ENCODE measurements at regions not wholly inside any gene's neighbourhood (a gene's known extent, or its start where the extent isn't known, plus 50 kb on each side); places are given as distances from the start of the nearest gene placed in this dataset.

DNA sequence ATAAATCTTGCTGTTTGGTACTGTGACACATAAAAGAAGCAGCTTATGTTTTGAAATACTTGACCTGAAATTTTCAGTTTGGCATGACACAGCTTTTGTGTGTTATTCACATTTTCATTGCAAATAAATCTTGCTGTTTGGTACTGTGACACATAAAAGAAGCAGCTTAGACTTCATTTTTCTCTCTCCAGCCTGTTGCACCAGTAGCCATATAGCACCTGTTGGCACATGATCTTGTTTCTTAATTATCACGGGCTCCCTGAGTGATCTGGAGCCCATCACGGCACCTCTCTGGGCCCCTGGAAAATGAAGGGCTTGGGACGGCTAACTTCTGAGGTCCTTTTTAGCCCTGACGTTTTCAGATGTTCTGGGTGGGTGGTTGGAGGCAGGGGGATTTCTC is 77.4 kb upstream of the SLCO3A1 start:
- DNase-seq, result no peak
- H3K27me3 Mint-ChIP-seq (ENCODE audit: low read depth, poor library complexity), result peaks cover 22% of the 10 kb centered on the region
- no peaks in the 10 kb centered on the region for H3K9me3 Mint-ChIP-seq
- H3K27ac Mint-ChIP-seq, result no peak overlapping the region
- no peaks in the 10 kb centered on the region for H3K36me3 Mint-ChIP-seq (ENCODE audit: low read depth)
- no peak overlapping the region for H3K4me3 Mint-ChIP-seq
- peaks cover 4% of the 10 kb centered on the region for H3K4me1 Mint-ChIP-seq
- TF ChIP-seq, protein P1, sequence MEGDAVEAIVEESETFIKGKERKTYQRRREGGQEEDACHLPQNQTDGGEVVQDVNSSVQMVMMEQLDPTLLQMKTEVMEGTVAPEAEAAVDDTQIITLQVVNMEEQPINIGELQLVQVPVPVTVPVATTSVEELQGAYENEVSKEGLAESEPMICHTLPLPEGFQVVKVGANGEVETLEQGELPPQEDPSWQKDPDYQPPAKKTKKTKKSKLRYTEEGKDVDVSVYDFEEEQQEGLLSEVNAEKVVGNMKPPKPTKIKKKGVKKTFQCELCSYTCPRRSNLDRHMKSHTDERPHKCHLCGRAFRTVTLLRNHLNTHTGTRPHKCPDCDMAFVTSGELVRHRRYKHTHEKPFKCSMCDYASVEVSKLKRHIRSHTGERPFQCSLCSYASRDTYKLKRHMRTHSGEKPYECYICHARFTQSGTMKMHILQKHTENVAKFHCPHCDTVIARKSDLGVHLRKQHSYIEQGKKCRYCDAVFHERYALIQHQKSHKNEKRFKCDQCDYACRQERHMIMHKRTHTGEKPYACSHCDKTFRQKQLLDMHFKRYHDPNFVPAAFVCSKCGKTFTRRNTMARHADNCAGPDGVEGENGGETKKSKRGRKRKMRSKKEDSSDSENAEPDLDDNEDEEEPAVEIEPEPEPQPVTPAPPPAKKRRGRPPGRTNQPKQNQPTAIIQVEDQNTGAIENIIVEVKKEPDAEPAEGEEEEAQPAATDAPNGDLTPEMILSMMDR (IDR thresholded peaks at IDR 0.05), result no peak

DNA sequence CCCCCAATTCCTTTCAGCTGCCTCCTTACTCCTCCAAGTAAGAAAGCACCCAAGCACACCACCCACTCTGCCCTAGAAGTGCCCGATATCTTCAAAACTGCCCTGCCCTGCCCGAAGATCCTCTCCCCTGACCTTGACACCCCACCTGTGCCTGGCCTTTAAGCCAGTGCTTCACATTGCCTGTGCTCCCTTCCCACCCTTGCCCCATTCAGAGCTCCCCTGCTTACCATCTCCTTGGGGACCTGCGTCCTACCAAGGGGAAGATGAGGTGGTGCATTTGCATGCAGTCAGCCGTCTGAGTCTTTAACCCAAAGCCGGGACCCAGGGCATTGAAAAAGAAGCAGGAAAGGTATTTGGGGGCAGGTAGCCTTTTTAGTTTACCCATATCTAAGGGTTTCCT is 73.5 kb upstream of the SLCO3A1 start:
- DNase-seq, result no peak
- no peak overlapping the region for H3K4me3 Mint-ChIP-seq
- H3K27me3 Mint-ChIP-seq (ENCODE audit: low read depth, poor library complexity), result peaks cover 31% of the 10 kb centered on the region
- TF ChIP-seq, protein P1 (IDR thresholded peaks at IDR 0.05), result no peak
- H3K9me3 Mint-ChIP-seq, result no peaks in the 10 kb centered on the region
- H3K36me3 Mint-ChIP-seq (ENCODE audit: low read depth), result no peaks in the 10 kb centered on the region
- H3K27ac Mint-ChIP-seq, result no peak overlapping the region
- peaks cover 4% of the 10 kb centered on the region for H3K4me1 Mint-ChIP-seq

DNA sequence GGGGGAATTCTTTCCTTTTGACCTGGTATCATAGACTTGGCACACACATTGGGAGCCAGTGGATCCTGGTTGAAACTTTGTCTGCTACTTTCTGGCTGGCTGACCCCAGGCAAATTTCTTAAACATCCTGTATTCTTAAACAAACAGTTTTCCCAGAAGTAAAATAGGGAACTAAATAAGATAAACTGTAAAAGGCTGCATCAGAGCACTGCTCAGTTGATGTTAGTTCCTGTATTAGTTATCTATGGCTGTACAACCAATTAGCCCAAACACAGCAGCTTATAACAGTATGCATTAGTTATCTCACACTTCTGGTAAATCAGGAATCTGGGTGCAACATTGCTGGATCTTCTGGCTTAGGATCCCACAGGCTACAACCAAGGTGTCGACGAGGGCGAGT is 73.1 kb upstream of the SLCO3A1 start:
- Mint-ChIP-seq H3K36me3 (ENCODE audit: low read depth) (no peaks in the 10 kb centered on the region), H3K4me1 (peaks cover 4% of the 10 kb centered on the region), H3K4me3 (no peak overlapping the region), H3K27me3 (ENCODE audit: low read depth, poor library complexity) (peaks cover 32% of the 10 kb centered on the region), H3K9me3 (no peaks in the 10 kb centered on the region), H3K27ac (no peak overlapping the region)
- DNase-seq, result no peak
- TF ChIP-seq, protein P1 (IDR thresholded peaks at IDR 0.05), result no peak

DNA sequence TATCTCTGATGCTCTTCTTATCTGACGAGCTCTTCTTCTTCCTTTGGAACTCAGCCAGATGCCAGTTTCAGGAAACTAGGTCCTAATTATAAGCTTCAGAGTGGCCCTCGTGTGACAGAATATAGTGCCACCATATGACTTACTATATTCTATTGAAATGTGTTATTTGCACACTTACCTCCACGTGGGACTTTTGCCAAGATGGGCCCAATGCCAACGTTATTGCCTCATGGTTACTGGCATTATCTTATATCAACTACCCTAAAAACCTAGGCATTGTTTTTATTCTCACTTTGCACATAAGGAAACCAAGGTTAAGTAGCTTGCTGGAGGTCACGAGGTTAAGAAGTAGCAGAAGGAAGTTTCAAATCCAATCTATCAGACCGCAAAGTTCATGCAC is 71.3 kb upstream of the SLCO3A1 start:
- peaks cover 4% of the 10 kb centered on the region for H3K4me1 Mint-ChIP-seq
- TF ChIP-seq, protein P1 (IDR thresholded peaks at IDR 0.05), result no peak
- peaks cover 27% of the 10 kb centered on the region for H3K27me3 Mint-ChIP-seq (ENCODE audit: low read depth, poor library complexity)
- no peak overlapping the region for H3K27ac Mint-ChIP-seq
- no peaks in the 10 kb centered on the region for H3K9me3 Mint-ChIP-seq
- no peak for DNase-seq
- no peak overlapping the region for H3K4me3 Mint-ChIP-seq
- H3K36me3 Mint-ChIP-seq (ENCODE audit: low read depth), result no peaks in the 10 kb centered on the region

DNA sequence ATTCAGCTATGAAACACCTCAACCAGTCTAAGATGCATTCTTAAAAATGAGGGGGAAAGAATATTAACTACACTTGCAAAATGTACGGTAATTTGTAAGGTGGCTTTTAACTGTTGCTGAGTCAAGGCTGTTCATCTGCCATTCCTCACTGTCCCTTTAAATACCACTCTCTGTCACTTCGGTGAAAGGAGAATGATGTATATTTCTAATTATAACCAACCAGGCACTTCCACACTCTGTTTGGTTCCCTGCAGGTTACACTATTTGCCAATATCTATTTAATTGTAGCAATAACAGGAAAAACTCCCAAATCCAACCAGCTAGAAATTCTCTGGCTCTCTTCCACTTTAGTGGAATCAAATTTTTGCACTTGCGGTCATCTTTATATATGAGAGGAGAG is 70.5 kb upstream of the SLCO3A1 start:
- Mint-ChIP-seq H3K9me3 (no peaks in the 10 kb centered on the region), H3K27ac (no peak overlapping the region), H3K4me3 (no peak overlapping the region), H3K4me1 (peaks cover 4% of the 10 kb centered on the region), H3K27me3 (ENCODE audit: low read depth, poor library complexity) (peaks cover 21% of the 10 kb centered on the region), H3K36me3 (ENCODE audit: low read depth) (no peaks in the 10 kb centered on the region)
- TF ChIP-seq, protein P1 (IDR thresholded peaks at IDR 0.05), result no peak
- DNase-seq, result no peak

DNA sequence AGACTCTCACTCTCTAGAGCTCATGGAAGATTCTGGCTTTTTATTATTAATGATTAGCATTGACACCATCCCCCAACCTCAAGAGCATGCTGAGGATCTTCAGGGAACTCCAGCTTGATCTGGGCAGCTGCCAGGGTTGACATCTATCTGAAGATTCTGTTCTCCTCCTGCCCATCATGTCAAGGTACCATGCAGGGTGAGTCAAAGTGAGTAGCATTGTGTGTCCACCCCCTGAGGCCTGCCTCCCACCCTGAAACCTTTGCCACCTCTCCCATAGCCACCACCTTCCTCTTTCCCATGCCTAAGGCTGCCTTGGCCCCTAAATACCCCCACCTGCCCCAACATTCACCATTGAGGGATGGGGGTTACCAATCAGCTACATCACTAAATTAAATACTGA is 70.1 kb upstream of the SLCO3A1 start:
- Mint-ChIP-seq H3K9me3 (no peaks in the 10 kb centered on the region), H3K27ac (no peak overlapping the region), H3K4me3 (no peak overlapping the region), H3K4me1 (peaks cover 4% of the 10 kb centered on the region), H3K27me3 (ENCODE audit: low read depth, poor library complexity) (peaks cover 19% of the 10 kb centered on the region), H3K36me3 (ENCODE audit: low read depth) (no peaks in the 10 kb centered on the region)
- TF ChIP-seq, protein P1 (IDR thresholded peaks at IDR 0.05), result no peak
- DNase-seq, result no peak
